ENCODE measurements at regions not wholly inside any gene's neighbourhood (a gene's known extent, or its start where the extent isn't known, plus 50 kb on each side); places are given as distances from the start of the nearest gene placed in this dataset.

DNA sequence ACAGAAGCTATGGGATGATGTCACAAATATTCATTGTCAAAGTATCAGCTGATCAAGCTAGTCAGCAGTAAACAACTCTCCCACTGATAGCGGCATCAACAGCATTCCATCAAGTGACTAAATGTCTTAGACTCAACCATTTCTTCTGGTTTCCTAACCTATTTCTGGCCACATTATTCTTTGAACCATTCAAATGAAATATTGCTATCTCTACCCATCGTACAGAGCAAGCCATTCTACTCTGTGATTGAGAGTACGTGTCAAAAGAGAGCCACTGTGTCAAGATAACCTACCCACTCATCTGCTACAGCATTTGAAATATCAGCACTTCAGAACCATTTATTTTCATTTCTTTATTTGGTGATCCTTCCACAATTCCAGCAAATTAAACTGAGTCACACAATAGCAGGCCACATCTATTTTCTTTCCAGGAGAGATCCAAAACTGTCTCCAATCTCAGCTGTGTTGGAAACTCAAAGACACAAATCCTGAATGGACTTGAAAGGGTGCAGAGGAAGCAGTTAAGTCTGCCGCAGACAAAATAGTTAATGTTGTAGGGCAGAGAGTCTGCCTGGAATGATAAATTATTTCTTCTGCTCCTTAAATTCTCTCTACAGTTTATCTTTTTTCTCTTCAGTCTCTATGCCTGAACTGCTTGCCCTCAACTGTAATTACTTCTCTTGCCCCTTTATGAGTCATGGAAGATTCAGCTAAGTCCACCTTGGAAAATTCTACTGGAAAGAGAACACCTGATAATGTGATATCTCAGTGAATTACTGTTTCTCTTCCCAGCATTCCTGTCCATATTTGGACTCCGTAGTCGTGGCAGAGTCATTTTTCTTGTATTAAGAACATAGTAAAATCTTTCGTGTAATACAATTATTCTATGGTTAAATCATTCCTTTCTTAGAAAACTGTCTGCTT lies 364.8 kb downstream of the PDGFC start:
- no peak for DNase-seq (ENCODE audit: low spot score)
- intact Hi-C loops (cut with DNase I), result no loop called here

DNA sequence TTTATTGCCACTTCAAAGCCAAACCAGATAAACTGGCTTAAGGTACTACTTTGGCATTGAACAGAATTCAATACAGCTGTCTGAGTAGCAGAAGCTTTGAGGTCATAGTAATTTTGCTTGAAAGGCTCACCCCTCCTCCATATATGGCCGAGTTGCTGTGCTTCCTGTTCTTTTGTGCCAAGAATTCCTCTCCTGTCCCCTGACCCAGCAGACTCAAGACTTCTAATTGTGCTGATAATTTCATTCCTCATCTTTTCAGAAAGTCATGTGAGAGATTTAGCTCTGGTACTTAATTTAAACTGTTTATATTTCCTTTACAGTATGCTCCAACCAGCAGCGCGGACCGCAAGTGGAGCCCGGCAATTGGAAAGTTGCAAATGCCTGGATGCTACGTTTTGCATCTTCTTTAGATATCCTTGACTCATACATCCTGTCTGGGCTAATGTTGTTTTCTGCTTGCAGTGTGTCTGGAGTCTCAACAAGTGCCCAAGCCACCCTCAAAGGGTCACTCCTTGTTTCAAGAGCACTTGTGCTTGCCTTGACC lies 373.4 kb downstream of the PDGFC start:
- intact Hi-C loops (cut with DNase I), result no loop called here

GRCh38 chr4:156596706-156597329 lies 374.8 kb downstream of the PDGFC start:
- intact Hi-C loops (cut with DNase I), result no loop called here
- no peak for DNase-seq (ENCODE audit: low spot score)

More for the DNA sequence above, 373.4 kb downstream of the PDGFC start:
- DNase-seq (ENCODE audit: low spot score), result no peak

- no peak for DNase-seq (ENCODE audit: low spot score)
- intact Hi-C loops (cut with DNase I), result no loop called here
Observed at GRCh38 chr4:156596026-156596425, 375.6 kb downstream of the PDGFC start.

GRCh38 chr4:156595041-156595440 lies 376.6 kb downstream of the PDGFC start:
- no peak for DNase-seq (ENCODE audit: low spot score)
- intact Hi-C loops (cut with DNase I), result no loop called here

- no peak for DNase-seq (ENCODE audit: low spot score)
- intact Hi-C loops (cut with DNase I), result no loop called here
Observed at GRCh38 chr4:156594624-156595023, 377.0 kb downstream of the PDGFC start.

- no peak for DNase-seq (ENCODE audit: low spot score)
- intact Hi-C loops (cut with DNase I), result no loop called here
Observed at GRCh38 chr4:156593464-156593863, 378.1 kb downstream of the PDGFC start.

GRCh38 chr4:156591679-156592078 lies 379.9 kb downstream of the PDGFC start:
- intact Hi-C loops (cut with DNase I), result no loop called here

DNA sequence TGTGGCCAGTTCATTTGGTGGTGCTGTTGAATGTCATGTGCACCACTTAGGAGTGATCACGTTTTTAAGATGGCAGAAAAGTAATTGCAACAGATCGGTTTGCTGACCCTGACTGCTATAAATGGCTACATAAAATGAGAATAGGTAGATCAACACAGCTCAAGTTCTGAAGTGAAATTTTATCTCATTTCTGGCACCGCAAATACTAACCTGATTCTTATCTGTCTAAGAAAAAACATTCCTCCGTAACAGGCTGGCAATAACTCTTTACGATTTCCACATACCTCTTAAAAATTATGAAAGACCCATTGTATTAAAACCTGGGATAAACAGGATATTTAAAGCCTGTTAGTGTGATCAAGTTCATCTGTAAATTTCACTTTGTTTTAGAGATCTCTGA lies 387.5 kb downstream of the PDGFC start:
- intact Hi-C loops (cut with DNase I), result no loop called here
- no peak for DNase-seq (ENCODE audit: low spot score)

More at GRCh38 chr4:156591679-156592078, 379.9 kb downstream of the PDGFC start:
- DNase-seq (ENCODE audit: low spot score), result no peak

GRCh38 chr4:156583265-156583664 lies 388.3 kb downstream of the PDGFC start:
- no peak for DNase-seq (ENCODE audit: low spot score)
- intact Hi-C loops (cut with DNase I), result no loop called here

GRCh38 chr4:156581282-156582063 lies 390.1 kb downstream of the PDGFC start:
- intact Hi-C loops (cut with DNase I), result no loop called here
- DNase-seq (ENCODE audit: low spot score), result no peak

- intact Hi-C loops (cut with DNase I), result no loop called here
- no peak for DNase-seq (ENCODE audit: low spot score)
Observed at GRCh38 chr4:156578713-156579112, 392.9 kb downstream of the PDGFC start.

DNA sequence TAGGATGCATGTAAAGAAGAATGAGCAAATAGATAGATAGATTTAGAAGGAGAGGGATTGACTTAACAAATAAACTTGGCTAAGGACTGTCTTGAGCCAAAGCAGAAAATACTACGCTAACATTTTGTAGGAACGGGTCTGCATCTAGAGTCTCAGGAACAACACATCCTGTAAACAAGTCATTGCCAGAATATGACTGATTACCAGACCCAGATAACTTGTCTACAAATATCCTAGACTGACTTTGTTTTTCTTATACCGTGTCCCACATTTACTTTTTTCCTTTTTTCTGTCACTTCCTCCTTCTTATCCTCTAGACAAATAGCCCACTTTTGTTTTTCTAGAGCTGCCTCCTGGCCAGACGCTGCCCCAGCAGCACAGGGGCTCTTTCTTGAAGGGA lies 393.6 kb downstream of the PDGFC start:
- DNase-seq (ENCODE audit: low spot score), result no peak
- intact Hi-C loops (cut with DNase I), result no loop called here

DNA sequence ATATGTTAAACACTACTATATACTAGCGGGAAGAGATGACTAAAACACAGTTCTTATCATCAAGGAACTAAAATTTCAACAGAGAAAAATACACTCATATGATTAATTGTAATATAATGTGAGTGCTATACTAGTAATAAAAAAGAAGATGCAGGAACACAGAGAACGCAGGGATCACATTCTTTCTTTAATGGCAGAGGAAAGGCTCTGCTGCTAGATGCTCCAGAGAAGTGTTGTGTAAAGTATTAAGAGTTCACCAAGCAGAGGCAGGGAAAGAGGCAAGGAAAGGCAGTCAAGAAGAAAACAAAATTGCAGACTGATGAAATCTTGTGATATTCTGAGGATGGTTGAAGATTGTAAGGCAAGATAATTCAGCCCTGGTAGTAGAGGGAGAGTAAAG lies 394.7 kb downstream of the PDGFC start:
- intact Hi-C loops (cut with DNase I), result no loop called here
- DNase-seq (ENCODE audit: low spot score), result no peak

GRCh38 chr4:156575430-156576073 lies 396.0 kb downstream of the PDGFC start:
- intact Hi-C loops (cut with DNase I), result no loop called here
- no peak for DNase-seq (ENCODE audit: low spot score)

DNA sequence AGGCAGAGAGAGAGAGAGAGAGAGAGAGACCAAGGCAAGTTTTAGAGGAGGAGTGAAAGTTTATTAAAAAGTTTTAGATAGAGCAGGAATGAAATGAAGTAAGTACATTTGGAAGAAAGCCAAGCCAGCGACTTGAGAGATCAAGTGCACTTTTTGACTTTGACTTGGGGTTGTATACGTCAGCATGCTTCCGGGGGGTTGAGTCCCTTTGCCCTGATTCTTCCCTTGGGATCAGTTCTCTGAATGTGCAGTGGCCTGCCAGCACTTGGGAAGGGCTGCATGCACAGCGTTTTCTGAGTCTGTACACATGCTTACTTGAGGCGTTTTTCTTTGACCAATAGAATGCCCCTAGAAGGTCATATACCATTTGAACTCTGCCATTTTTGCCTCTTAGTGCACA lies 400.5 kb downstream of the PDGFC start:
- intact Hi-C loops (cut with DNase I), result no loop called here
- no peak for DNase-seq (ENCODE audit: low spot score)

DNA sequence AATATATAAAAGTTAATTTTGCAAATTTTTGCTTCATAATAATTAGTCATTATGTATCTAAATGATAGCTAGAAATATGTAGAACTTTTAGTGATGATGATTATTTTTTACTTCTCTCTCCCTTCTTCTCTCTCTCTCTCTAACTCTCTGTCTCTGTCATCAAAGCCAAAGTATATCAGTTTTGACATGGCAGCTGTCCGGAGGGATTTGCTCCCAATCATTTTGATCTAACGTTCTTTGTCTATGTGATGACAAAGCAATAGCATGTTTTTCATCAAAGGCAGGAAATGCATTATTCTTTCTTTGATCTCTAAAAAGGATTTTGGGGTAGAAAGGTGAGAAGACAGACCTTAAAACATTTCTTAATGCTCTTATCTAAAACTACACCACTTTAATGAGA lies 402.1 kb downstream of the PDGFC start:
- DNase-seq (ENCODE audit: low spot score), result no peak
- intact Hi-C loops (cut with DNase I), result no loop called here

GRCh38 chr4:156568484-156568883 lies 403.1 kb downstream of the PDGFC start:
- no peak for DNase-seq (ENCODE audit: low spot score)
- intact Hi-C loops (cut with DNase I), result no loop called here

GRCh38 chr4:156568041-156568440 lies 403.6 kb downstream of the PDGFC start:
- intact Hi-C loops (cut with DNase I), result no loop called here
- no peak for DNase-seq (ENCODE audit: low spot score)

DNA sequence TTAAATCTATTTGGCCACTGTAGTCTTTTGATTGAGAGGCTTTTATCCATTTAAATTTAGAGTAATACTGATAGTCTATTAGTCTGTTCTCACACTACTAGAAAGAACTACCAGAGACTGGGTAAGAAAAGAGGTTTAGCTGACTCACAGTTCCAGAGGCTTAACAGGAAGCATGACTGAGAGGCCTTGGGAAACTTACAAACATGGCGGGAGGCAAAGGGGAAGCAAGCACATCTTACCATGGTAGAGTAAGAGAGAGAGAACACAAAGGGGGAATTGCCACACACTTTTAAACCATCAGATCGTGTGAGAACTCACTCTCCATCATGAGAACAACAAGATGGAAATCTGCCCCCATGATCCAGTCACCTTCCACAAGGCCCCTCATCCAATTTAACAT lies 410.9 kb downstream of the PDGFC start:
- intact Hi-C loops (cut with DNase I), result no loop called here
- no peak for DNase-seq (ENCODE audit: low spot score)

Measured in cardiac septum (tissue), 1 donor.